Fibroblast of lung (primary cell): ENCODE measurements at regions not wholly inside any gene's neighbourhood (a gene's known extent, or its start where the extent isn't known, plus 50 kb on each side); places are given as distances from the start of the nearest gene placed in this dataset.
"Not testable (repeated sequence)": the region's sequence is repeated elsewhere in the genome, so short reads cannot be mapped to it uniquely, and the experiment has no call there.

ENCODE experiments used
- DNase-seq, 2 donors: peaks; one replicate each; pipeline versions ENCODE4 v3.0.0 to v3.0.0-alpha.2; 2010; ENCODE audit warnings: low read depth in 2 of 2
- H2AFZ ChIP-seq: 2 replicates; pipeline ENCODE4 v1.5.1; 2012; ENCODE audit warnings: low read length, control low read depth, inconsistent platforms
- H3K27ac ChIP-seq: 2 replicates; pipeline ENCODE4 v1.5.1; 2011; ENCODE audit warnings: low read length, control low read depth; ENCODE audit not compliant: insufficient read depth
- H3K27me3 ChIP-seq: 2 replicates; pipeline ENCODE4 v1.5.1; 2011; ENCODE audit warnings: mild to moderate bottlenecking, low read length; ENCODE audit not compliant: control insufficient read depth, insufficient read depth
- H3K36me3 ChIP-seq: 2 replicates; pipeline ENCODE4 v1.5.1; 2011; ENCODE audit warnings: low read length; ENCODE audit not compliant: control insufficient read depth, insufficient read depth
- H3K4me1 ChIP-seq: 2 replicates; pipeline ENCODE4 v1.5.1; 2011; ENCODE audit warnings: low read length; ENCODE audit not compliant: control insufficient read depth, insufficient read depth; ENCODE audit errors: extremely low read depth
- H3K4me2 ChIP-seq: 2 replicates; pipeline ENCODE4 v1.5.1; 2011; ENCODE audit warnings: low read length, control low read depth; ENCODE audit not compliant: insufficient read depth; ENCODE audit errors: extremely low read depth
- H3K4me3 ChIP-seq, 4 experiments: fragments of 200-600 bp in 1 of 4; sonication (generic) in 1 of 4; replicated peaks in 1 of 4; 2 replicates each; pipeline ENCODE4 v1.5.1; 2011 to 2016; ENCODE audit warnings: low read length in 4 of 4, low read depth in 3 of 4, mild to moderate bottlenecking in 3 of 4, control low read depth in 2 of 4, inconsistent platforms in 1 of 4, mixed read lengths in 1 of 4; ENCODE audit not compliant: insufficient read depth in 1 of 4; ENCODE audit errors: control extremely low read depth in 1 of 4
- H3K79me2 ChIP-seq: 2 replicates; pipeline ENCODE4 v1.5.1; 2012; ENCODE audit warnings: mild to moderate bottlenecking, low read length, inconsistent platforms; ENCODE audit not compliant: control insufficient read depth, insufficient read depth
- H3K9ac ChIP-seq: 2 replicates; pipeline ENCODE4 v1.5.1; 2011; ENCODE audit warnings: mild to moderate bottlenecking, low read length, control low read depth; ENCODE audit not compliant: insufficient read depth
- H3K9me3 ChIP-seq: 2 replicates; pipeline ENCODE4 v1.5.1; 2012; ENCODE audit warnings: low read depth, low read length; ENCODE audit not compliant: control insufficient read depth, insufficient read depth
- H4K20me1 ChIP-seq: 2 replicates; pipeline ENCODE4 v1.5.1; 2011; ENCODE audit warnings: low read length; ENCODE audit not compliant: control insufficient read depth, insufficient read depth; ENCODE audit errors: extremely low read depth
- CTCF ChIP-seq, 2 donors: IDR thresholded peaks in 1 of 2; conservative IDR thresholded peaks in 1 of 2; 1 replicate in 1 of 2; 2 replicates in 1 of 2; pipeline ENCODE4 v1.5.1; 2011 to 2012; ENCODE audit warnings: low read length in 2 of 2, control low read depth in 1 of 2, inconsistent platforms in 1 of 2, low read depth in 1 of 2, mild to moderate bottlenecking in 1 of 2
- EZH2 ChIP-seq: IDR thresholded peaks from 2 replicates; pipeline ENCODE4 v1.5.1; 2012; ENCODE audit warnings: low read length, control low read depth, mild to moderate bottlenecking; ENCODE audit errors: missing control alignments

GRCh38 chrX:23061116-23061515 is 61.4 kb downstream of the DDX53 start:
- Histone ChIP-seq H3K4me3 (no peak overlapping the region), H3K9ac (no peak overlapping the region), H3K36me3 (no peaks in the 10 kb centered on the region), H2AFZ (no peak overlapping the region), H3K79me2 (no peaks in the 10 kb centered on the region), H3K4me2 (no peak overlapping the region), H3K4me1 (no peaks in the 10 kb centered on the region), H4K20me1 (no peaks in the 10 kb centered on the region), H3K27me3 (no peaks in the 10 kb centered on the region), H3K9me3 (no peaks in the 10 kb centered on the region), H3K27ac (no peak overlapping the region)
- DNase-seq = no peak
- TF ChIP-seq CTCF (conservative IDR thresholded peaks at IDR 0.05 in 1 of 2, IDR thresholded peaks at IDR 0.05 in 1 of 2; ENCODE audit: low read depth in 1 of 2, low read length in 2 of 2) = no peak
- no peak for TF ChIP-seq EZH2

DNA sequence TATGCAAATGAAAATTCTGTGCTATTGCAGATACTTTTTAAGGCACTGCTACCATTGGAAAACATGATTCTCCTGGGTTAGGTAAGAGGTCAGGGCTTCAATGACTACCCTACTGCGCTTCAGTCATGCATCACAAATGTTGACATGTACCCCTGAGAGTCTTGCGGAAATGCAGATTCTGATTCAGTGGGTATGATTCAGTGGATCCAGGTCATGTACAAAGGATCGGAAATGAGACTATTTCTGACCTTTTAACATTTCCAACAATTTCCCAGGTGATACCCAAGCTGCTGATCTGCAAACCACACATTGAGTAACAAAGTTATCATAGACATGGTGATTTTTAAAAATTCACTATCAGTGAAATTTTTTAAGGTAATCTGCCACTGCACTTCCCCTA is 62.6 kb downstream of the DDX53 start:
- no peak overlapping the region for H3K27ac ChIP-seq
- no peak overlapping the region for H3K4me3 ChIP-seq
- H3K27me3 ChIP-seq = no peaks in the 10 kb centered on the region
- no peaks in the 10 kb centered on the region for H3K9me3 ChIP-seq
- H3K79me2 ChIP-seq = no peaks in the 10 kb centered on the region
- no peaks in the 10 kb centered on the region for H3K4me1 ChIP-seq
- H3K9ac ChIP-seq = no peak overlapping the region
- no peak for TF ChIP-seq EZH2
- no peak for TF ChIP-seq CTCF (conservative IDR thresholded peaks at IDR 0.05 in 1 of 2, IDR thresholded peaks at IDR 0.05 in 1 of 2; ENCODE audit: low read depth in 1 of 2, low read length in 2 of 2)
- no peak overlapping the region for H3K4me2 ChIP-seq
- H2AFZ ChIP-seq = no peak overlapping the region
- DNase-seq = no peak
- no peaks in the 10 kb centered on the region for H3K36me3 ChIP-seq
- H4K20me1 ChIP-seq = no peaks in the 10 kb centered on the region

- Histone ChIP-seq H2AFZ (no peak overlapping the region), H3K27ac (no peak overlapping the region), H3K9ac (no peak overlapping the region), H3K9me3 (no peaks in the 10 kb centered on the region), H3K4me1 (no peaks in the 10 kb centered on the region), H3K4me3 (no peak overlapping the region), H3K27me3 (no peaks in the 10 kb centered on the region), H3K4me2 (no peak overlapping the region), H3K79me2 (no peaks in the 10 kb centered on the region), H3K36me3 (no peaks in the 10 kb centered on the region), H4K20me1 (no peaks in the 10 kb centered on the region)
- no peak for DNase-seq
- TF ChIP-seq CTCF (conservative IDR thresholded peaks at IDR 0.05 in 1 of 2, IDR thresholded peaks at IDR 0.05 in 1 of 2; ENCODE audit: low read depth in 1 of 2, low read length in 2 of 2) = no peak
- no peak for TF ChIP-seq EZH2
Observed at GRCh38 chrX:23066588-23067281, 67.0 kb downstream of the DDX53 start.

DNA sequence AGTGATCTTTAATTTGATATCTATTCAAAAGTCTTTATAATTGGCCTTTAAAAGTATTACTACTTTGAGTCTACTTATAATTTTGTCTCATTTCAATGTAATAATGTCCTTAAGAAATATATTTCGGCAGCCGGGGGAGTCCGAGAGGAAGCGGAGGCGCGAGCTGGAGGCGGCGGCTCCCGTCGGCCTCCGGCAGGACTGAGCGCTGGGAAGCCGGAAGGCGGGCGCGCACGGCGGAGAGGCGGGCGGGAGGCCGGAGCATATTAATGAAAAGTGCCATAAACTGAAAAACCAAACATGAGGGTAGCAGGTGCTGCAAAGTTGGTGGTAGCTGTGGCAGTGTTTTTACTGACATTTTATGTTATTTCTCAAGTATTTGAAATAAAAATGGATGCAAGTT is 75.7 kb downstream of the DDX53 start:
- not testable (repeated sequence) for H4K20me1 ChIP-seq, H3K4me1 ChIP-seq, H3K4me2 ChIP-seq, DNase-seq, H3K4me3 ChIP-seq, H3K79me2 ChIP-seq, H3K9ac ChIP-seq, H3K27ac ChIP-seq, H3K27me3 ChIP-seq, H2AFZ ChIP-seq, H3K36me3 ChIP-seq, H3K9me3 ChIP-seq
